Lower leg skin (tissue), 3 donors: ENCODE measurements at regions not wholly inside any gene's neighbourhood (a gene's known extent, or its start where the extent isn't known, plus 50 kb on each side); places are given as distances from the start of the nearest gene placed in this dataset.

Experiments
- POLR2A ChIP-seq, 2 donors: fragments of 450-650 bp; IDR thresholded peaks; one replicate each; pipeline ENCODE4 v1.6.1; 2016 to 2017; ENCODE audit warnings: antibody characterized with exemption in 2 of 2, mild to moderate bottlenecking in 1 of 2, moderate library complexity in 1 of 2
- TF ChIP-seq, protein P1 (sequence below), 3 donors: fragments of 450-650 bp; IDR thresholded peaks; one replicate each; pipeline ENCODE4 v1.5.1; 2016; ENCODE audit warnings: antibody characterized with exemption in 3 of 3, mild to moderate bottlenecking in 3 of 3, moderate library complexity in 2 of 3

DNA sequence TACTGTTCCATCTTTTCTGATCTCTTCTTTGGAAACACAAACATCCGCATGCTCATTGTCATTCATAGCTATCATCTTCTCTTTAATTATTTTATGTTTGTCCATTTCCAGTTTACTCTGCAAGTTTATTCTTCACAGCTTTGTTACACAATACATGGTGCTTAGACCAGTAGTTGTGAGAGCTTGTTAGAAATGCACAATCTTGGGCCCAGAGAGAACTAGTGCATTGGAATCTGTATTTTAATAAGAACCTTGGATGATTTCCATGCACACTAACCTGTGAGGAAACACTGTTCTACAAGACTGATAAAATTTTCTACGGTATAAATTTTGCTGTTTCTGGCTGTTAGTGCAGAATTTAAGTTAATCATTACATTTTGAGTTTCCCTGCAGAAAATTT lies 59.3 kb upstream of the SLC2A13 start:
- TF ChIP-seq POLR2A (IDR thresholded peaks at IDR 0.05), result no peak
- TF ChIP-seq, protein P1, sequence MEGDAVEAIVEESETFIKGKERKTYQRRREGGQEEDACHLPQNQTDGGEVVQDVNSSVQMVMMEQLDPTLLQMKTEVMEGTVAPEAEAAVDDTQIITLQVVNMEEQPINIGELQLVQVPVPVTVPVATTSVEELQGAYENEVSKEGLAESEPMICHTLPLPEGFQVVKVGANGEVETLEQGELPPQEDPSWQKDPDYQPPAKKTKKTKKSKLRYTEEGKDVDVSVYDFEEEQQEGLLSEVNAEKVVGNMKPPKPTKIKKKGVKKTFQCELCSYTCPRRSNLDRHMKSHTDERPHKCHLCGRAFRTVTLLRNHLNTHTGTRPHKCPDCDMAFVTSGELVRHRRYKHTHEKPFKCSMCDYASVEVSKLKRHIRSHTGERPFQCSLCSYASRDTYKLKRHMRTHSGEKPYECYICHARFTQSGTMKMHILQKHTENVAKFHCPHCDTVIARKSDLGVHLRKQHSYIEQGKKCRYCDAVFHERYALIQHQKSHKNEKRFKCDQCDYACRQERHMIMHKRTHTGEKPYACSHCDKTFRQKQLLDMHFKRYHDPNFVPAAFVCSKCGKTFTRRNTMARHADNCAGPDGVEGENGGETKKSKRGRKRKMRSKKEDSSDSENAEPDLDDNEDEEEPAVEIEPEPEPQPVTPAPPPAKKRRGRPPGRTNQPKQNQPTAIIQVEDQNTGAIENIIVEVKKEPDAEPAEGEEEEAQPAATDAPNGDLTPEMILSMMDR (IDR thresholded peaks at IDR 0.05), result no peak
